ENCODE measurements at regions not wholly inside any gene's neighbourhood (a gene's known extent, or its start where the extent isn't known, plus 50 kb on each side); places are given as distances from the start of the nearest gene placed in this dataset.

DNA sequence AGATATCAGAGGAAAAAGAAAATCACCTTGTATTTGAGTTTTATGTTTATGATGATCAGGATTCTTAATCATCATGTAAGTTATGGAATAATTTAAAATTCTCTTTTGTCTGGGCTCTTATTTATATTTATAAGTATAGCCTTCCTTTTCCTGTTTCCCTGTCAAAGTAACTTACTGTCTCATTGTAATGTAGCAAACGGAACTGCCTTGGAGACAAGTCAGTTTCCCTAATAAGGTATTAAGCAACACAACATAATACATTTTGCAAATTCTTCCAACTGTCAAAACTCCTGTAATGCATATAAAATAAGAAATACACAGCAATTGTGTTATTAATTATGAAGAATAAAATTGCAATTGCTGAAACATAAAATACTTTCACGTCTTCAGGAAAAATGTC, 463.2 kb downstream of the MAT2B start:
- H3K9me2 ChIP-seq (ENCODE audit: low read depth, low read length) = no peaks in the 10 kb centered on the region
- no peaks in the 10 kb centered on the region for H3K4me1 ChIP-seq (ENCODE audit: insufficient read depth, low read length, severe bottlenecking)
- no peaks in the 10 kb centered on the region for H3K79me2 ChIP-seq (ENCODE audit: insufficient read depth, low read length)
- no peak overlapping the region for H2AFZ ChIP-seq (ENCODE audit: low read length)
- H3F3A ChIP-seq (ENCODE audit: insufficient read depth, low read length) = no peaks in the 10 kb centered on the region
- H4K20me1 ChIP-seq (ENCODE audit: insufficient read depth, low read length) = no peaks in the 10 kb centered on the region
- H3K4me2 ChIP-seq (ENCODE audit: low read length) = no peak overlapping the region
- no peak overlapping the region for H3K4me3 ChIP-seq (ENCODE audit: low read depth, low read length, poor library complexity, severe bottlenecking)
- H3K9me3 ChIP-seq (ENCODE audit: low read length) = no peaks in the 10 kb centered on the region
- H3K27me3 ChIP-seq (ENCODE audit: insufficient read depth, low read length) = no peaks in the 10 kb centered on the region
- no peak for TF ChIP-seq EZH2 (IDR thresholded peaks at IDR 0.05; ENCODE audit: borderline replicate concordance, low read length)
- TF ChIP-seq, protein P1, sequence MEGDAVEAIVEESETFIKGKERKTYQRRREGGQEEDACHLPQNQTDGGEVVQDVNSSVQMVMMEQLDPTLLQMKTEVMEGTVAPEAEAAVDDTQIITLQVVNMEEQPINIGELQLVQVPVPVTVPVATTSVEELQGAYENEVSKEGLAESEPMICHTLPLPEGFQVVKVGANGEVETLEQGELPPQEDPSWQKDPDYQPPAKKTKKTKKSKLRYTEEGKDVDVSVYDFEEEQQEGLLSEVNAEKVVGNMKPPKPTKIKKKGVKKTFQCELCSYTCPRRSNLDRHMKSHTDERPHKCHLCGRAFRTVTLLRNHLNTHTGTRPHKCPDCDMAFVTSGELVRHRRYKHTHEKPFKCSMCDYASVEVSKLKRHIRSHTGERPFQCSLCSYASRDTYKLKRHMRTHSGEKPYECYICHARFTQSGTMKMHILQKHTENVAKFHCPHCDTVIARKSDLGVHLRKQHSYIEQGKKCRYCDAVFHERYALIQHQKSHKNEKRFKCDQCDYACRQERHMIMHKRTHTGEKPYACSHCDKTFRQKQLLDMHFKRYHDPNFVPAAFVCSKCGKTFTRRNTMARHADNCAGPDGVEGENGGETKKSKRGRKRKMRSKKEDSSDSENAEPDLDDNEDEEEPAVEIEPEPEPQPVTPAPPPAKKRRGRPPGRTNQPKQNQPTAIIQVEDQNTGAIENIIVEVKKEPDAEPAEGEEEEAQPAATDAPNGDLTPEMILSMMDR (IDR thresholded peaks at IDR 0.05; ENCODE audit: low read length) = no peak
- no peak overlapping the region for H3K27ac ChIP-seq (ENCODE audit: low read depth, low read length, poor library complexity, severe bottlenecking)
- no peaks in the 10 kb centered on the region for H3K36me3 ChIP-seq (ENCODE audit: insufficient read depth, low read length)
- H3K9ac ChIP-seq (ENCODE audit: low read length) = no peak overlapping the region

DNA sequence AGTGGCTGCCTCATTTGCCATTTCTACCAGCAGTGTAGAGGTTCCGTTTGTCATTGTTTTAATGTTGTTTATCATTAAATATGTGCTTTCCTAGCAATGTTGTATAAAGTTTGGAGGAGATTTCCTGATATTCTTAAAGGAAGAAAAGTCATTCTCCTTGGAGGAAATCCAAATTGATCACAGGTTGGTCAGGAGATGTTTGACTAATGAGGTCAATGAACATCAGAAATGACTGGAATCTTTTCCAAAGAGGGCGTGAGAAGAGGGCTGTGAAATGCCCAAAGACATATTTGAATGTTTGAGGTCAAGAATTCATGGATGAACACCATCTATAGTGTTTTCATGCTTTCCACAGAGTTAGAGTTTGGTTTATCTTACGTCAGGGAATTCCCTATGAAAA, 471.3 kb downstream of the MAT2B start:
- Histone ChIP-seq H3K4me1 (ENCODE audit: insufficient read depth, low read length, severe bottlenecking) (no peaks in the 10 kb centered on the region), H3K4me2 (ENCODE audit: low read length) (no peak overlapping the region), H3K4me3 (ENCODE audit: low read depth, low read length, poor library complexity, severe bottlenecking) (no peak overlapping the region), H3K9ac (ENCODE audit: low read length) (no peak overlapping the region), H3K79me2 (ENCODE audit: insufficient read depth, low read length) (no peaks in the 10 kb centered on the region), H3K9me3 (ENCODE audit: low read length) (no peaks in the 10 kb centered on the region), H3K27me3 (ENCODE audit: insufficient read depth, low read length) (no peaks in the 10 kb centered on the region), H3K36me3 (ENCODE audit: insufficient read depth, low read length) (no peaks in the 10 kb centered on the region), H3F3A (ENCODE audit: insufficient read depth, low read length) (no peaks in the 10 kb centered on the region), H2AFZ (ENCODE audit: low read length) (no peak overlapping the region), H3K9me2 (ENCODE audit: low read depth, low read length) (no peaks in the 10 kb centered on the region), H3K27ac (ENCODE audit: low read depth, low read length, poor library complexity, severe bottlenecking) (no peak overlapping the region), H4K20me1 (ENCODE audit: insufficient read depth, low read length) (no peaks in the 10 kb centered on the region)
- TF ChIP-seq EZH2 (IDR thresholded peaks at IDR 0.05; ENCODE audit: borderline replicate concordance, low read length) = no peak

- Histone ChIP-seq H3K36me3 (ENCODE audit: insufficient read depth, low read length) (no peaks in the 10 kb centered on the region), H3K27ac (ENCODE audit: low read depth, low read length, poor library complexity, severe bottlenecking) (no peak overlapping the region), H3K9me2 (ENCODE audit: low read depth, low read length) (no peaks in the 10 kb centered on the region), H3K4me2 (ENCODE audit: low read length) (no peak overlapping the region), H3F3A (ENCODE audit: insufficient read depth, low read length) (no peaks in the 10 kb centered on the region), H3K79me2 (ENCODE audit: insufficient read depth, low read length) (no peaks in the 10 kb centered on the region), H3K9me3 (ENCODE audit: low read length) (no peaks in the 10 kb centered on the region), H4K20me1 (ENCODE audit: insufficient read depth, low read length) (no peaks in the 10 kb centered on the region), H2AFZ (ENCODE audit: low read length) (no peak overlapping the region), H3K27me3 (ENCODE audit: insufficient read depth, low read length) (no peaks in the 10 kb centered on the region), H3K4me3 (ENCODE audit: low read depth, low read length, poor library complexity, severe bottlenecking) (no peak overlapping the region), H3K9ac (ENCODE audit: low read length) (no peak overlapping the region), H3K4me1 (ENCODE audit: insufficient read depth, low read length, severe bottlenecking) (no peaks in the 10 kb centered on the region)
- TF ChIP-seq EZH2 (IDR thresholded peaks at IDR 0.05; ENCODE audit: borderline replicate concordance, low read length) = no peak
- TF ChIP-seq, protein P1 (IDR thresholded peaks at IDR 0.05; ENCODE audit: low read length) = peak; percentile 50
These were observed 473.5 kb downstream of the MAT2B start for GRCh38 chr5:163978897-163979296.

- Histone ChIP-seq H3K27ac (ENCODE audit: low read depth, low read length, poor library complexity, severe bottlenecking) (no peak overlapping the region), H3K79me2 (ENCODE audit: insufficient read depth, low read length) (no peaks in the 10 kb centered on the region), H2AFZ (ENCODE audit: low read length) (no peak overlapping the region), H3F3A (ENCODE audit: insufficient read depth, low read length) (no peaks in the 10 kb centered on the region), H3K27me3 (ENCODE audit: insufficient read depth, low read length) (no peaks in the 10 kb centered on the region), H3K9me3 (ENCODE audit: low read length) (0 out of 2 replicates have a peak, but pooled peaks cover 4% of the 10 kb centered on the region), H3K4me3 (ENCODE audit: low read depth, low read length, poor library complexity, severe bottlenecking) (no peak overlapping the region), H3K9ac (ENCODE audit: low read length) (no peak overlapping the region), H3K4me2 (ENCODE audit: low read length) (no peak overlapping the region), H3K36me3 (ENCODE audit: insufficient read depth, low read length) (no peaks in the 10 kb centered on the region), H4K20me1 (ENCODE audit: insufficient read depth, low read length) (no peaks in the 10 kb centered on the region), H3K4me1 (ENCODE audit: insufficient read depth, low read length, severe bottlenecking) (no peaks in the 10 kb centered on the region), H3K9me2 (ENCODE audit: low read depth, low read length) (no peaks in the 10 kb centered on the region)
- TF ChIP-seq, protein P1 (IDR thresholded peaks at IDR 0.05; ENCODE audit: low read length) = no peak
- TF ChIP-seq EZH2 (IDR thresholded peaks at IDR 0.05; ENCODE audit: borderline replicate concordance, low read length) = no peak
These were observed 483.1 kb downstream of the MAT2B start for GRCh38 chr5:163988566-163988965.
